Smooth muscle cell (in vitro differentiated cells): ENCODE measurements at regions not wholly inside any gene's neighbourhood (a gene's known extent, or its start where the extent isn't known, plus 50 kb on each side); places are given as distances from the start of the nearest gene placed in this dataset.

Experiments
- DNase-seq: peaks from one replicate; lab custom pipeline; 2025; ENCODE audit not compliant: unreplicated experiment; lab: John Stamatoyannopoulos, UW
- H2AFZ ChIP-seq: fragments of 200-600 bp; sonication (generic); 2 replicates; pipeline ENCODE4 v1.6.0; 2016; ENCODE audit warnings: antibody characterized with exemption, low read depth, mild to moderate bottlenecking
- H3F3A ChIP-seq: fragments of 200-600 bp; sonication (generic); 2 replicates; pipeline ENCODE4 v1.6.0; 2017; ENCODE audit warnings: antibody characterized with exemption, low read depth
- H3K27ac ChIP-seq: fragments of 200-600 bp; sonication (generic); 2 replicates; pipeline ENCODE4 v1.5.1; 2016; ENCODE audit warnings: low read depth, mild to moderate bottlenecking
- H3K27me3 ChIP-seq: fragments of 200-600 bp; sonication (generic); 2 replicates; pipeline ENCODE4 v1.6.1; 2016; ENCODE audit warnings: low read depth, mild to moderate bottlenecking
- H3K36me3 ChIP-seq: fragments of 200-600 bp; sonication (generic); 2 replicates; pipeline ENCODE4 v1.5.1; 2016; ENCODE audit warnings: low read depth
- H3K4me1 ChIP-seq: fragments of 200-600 bp; sonication (generic); 2 replicates; pipeline ENCODE4 v1.5.1; 2016; ENCODE audit warnings: low read depth
- H3K4me2 ChIP-seq: fragments of 200-600 bp; sonication (generic); 2 replicates; pipeline ENCODE4 v1.6.0; 2016; ENCODE audit warnings: mild to moderate bottlenecking
- H3K4me3 ChIP-seq: fragments of 200-600 bp; sonication (generic); 2 replicates; pipeline ENCODE4 v1.5.1; 2016; ENCODE audit warnings: mild to moderate bottlenecking
- H3K79me2 ChIP-seq: fragments of 200-600 bp; sonication (generic); 2 replicates; pipeline ENCODE4 v1.6.0; 2016; ENCODE audit warnings: low read depth, mild to moderate bottlenecking
- H3K9ac ChIP-seq: fragments of 200-600 bp; sonication (generic); 2 replicates; pipeline ENCODE4 v1.6.0; 2016; ENCODE audit warnings: low read depth
- H3K9me3 ChIP-seq: fragments of 200-600 bp; sonication (generic); replicated peaks from 2 replicates; pipeline ENCODE4 v1.5.1; 2016; ENCODE audit warnings: low read depth
- H4K20me1 ChIP-seq: fragments of 200-600 bp; sonication (generic); 2 replicates; pipeline ENCODE4 v1.6.0; 2016; ENCODE audit warnings: low read depth
- CTCF ChIP-seq: fragments of 200-600 bp; sonication (generic); IDR thresholded peaks from 2 replicates; pipeline ENCODE4 v1.5.1; 2017; ENCODE audit warnings: borderline replicate concordance, mild to moderate bottlenecking, antibody characterized with exemption; ENCODE audit not compliant: insufficient read depth, poor library complexity, severe bottlenecking
- WGBS: methylation state at CpG from one replicate; pipeline ENCODE4 v1.1.7; 2016; ENCODE audit warnings: low lambda C conversion rate; 5-methylcytosine and 5-hydroxymethylcytosine counted together

- no peak overlapping the region for H3K9ac ChIP-seq
- H3F3A ChIP-seq: peaks cover 8% of the 10 kb centered on the region
- H3K36me3 ChIP-seq: no peaks in the 10 kb centered on the region
- peaks cover 5% of the 10 kb centered on the region for H3K4me1 ChIP-seq
- no peaks in the 10 kb centered on the region for H4K20me1 ChIP-seq
- H2AFZ ChIP-seq: no peak overlapping the region
- H3K4me2 ChIP-seq: no peak overlapping the region
- WGBS: 57% methylated on average over 4 of the region's 4 CpGs
- H3K4me3 ChIP-seq: no peak overlapping the region
- H3K27ac ChIP-seq: peak overlapping the region; percentile 67
- no peak for DNase-seq
- TF ChIP-seq CTCF: no peak
- no peaks in the 10 kb centered on the region for H3K9me3 ChIP-seq
- H3K27me3 ChIP-seq: no peaks in the 10 kb centered on the region
- no peaks in the 10 kb centered on the region for H3K79me2 ChIP-seq
Observed at GRCh38 chr10:3499120-3499519, 285.9 kb downstream of the KLF6 start.

- Histone ChIP-seq H3K27ac (no peak overlapping the region), H3K9ac (no peak overlapping the region), H2AFZ (no peak overlapping the region), H3K4me2 (no peak overlapping the region), H3K36me3 (no peaks in the 10 kb centered on the region), H3K9me3 (no peaks in the 10 kb centered on the region), H3K4me1 (peaks cover 5% of the 10 kb centered on the region), H3K4me3 (no peak overlapping the region), H4K20me1 (no peaks in the 10 kb centered on the region), H3K79me2 (no peaks in the 10 kb centered on the region), H3K27me3 (no peaks in the 10 kb centered on the region), H3F3A (peaks cover 10% of the 10 kb centered on the region)
- no peak for TF ChIP-seq CTCF
- WGBS: 87% methylated on average over 7 of the region's 7 CpGs
- no peak for DNase-seq
Observed at GRCh38 chr10:3497581-3497980, 287.4 kb downstream of the KLF6 start.

- 57% methylated on average over 7 of the region's 7 CpGs for WGBS
- Histone ChIP-seq H3K27me3 (no peaks in the 10 kb centered on the region), H3K9ac (no peak overlapping the region), H3K4me2 (peak overlapping the region; percentile 60), H2AFZ (no peak overlapping the region), H3K4me3 (no peak overlapping the region), H3K27ac (peak overlapping the region; percentile 88), H3K9me3 (no peaks in the 10 kb centered on the region), H3K79me2 (no peaks in the 10 kb centered on the region), H3K4me1 (peaks cover 5% of the 10 kb centered on the region), H4K20me1 (no peaks in the 10 kb centered on the region), H3K36me3 (no peaks in the 10 kb centered on the region), H3F3A (peaks cover 10% of the 10 kb centered on the region)
- TF ChIP-seq CTCF: no peak
- DNase-seq: no peak
Observed at GRCh38 chr10:3496138-3496537, 288.9 kb downstream of the KLF6 start.

GRCh38 chr10:3495281-3495680 is 289.7 kb downstream of the KLF6 start:
- Histone ChIP-seq H3K9ac (peak overlapping the region; percentile 47), H3K27ac (peak overlapping the region; percentile 88), H3K27me3 (no peaks in the 10 kb centered on the region), H3K4me1 (peaks cover 4% of the 10 kb centered on the region), H3F3A (peaks cover 10% of the 10 kb centered on the region), H3K36me3 (no peaks in the 10 kb centered on the region), H3K4me2 (peak overlapping the region; percentile 60), H3K4me3 (no peak overlapping the region), H4K20me1 (no peaks in the 10 kb centered on the region), H3K79me2 (no peaks in the 10 kb centered on the region), H3K9me3 (no peaks in the 10 kb centered on the region), H2AFZ (no peak overlapping the region)
- WGBS: 13% methylated on average over 6 of the region's 6 CpGs
- no peak for DNase-seq
- no peak for TF ChIP-seq CTCF
